H9 (cell line): ENCODE measurements at regions not wholly inside any gene's neighbourhood (a gene's known extent, or its start where the extent isn't known, plus 50 kb on each side); places are given as distances from the start of the nearest gene placed in this dataset.

Experiments used
- DNase-seq: peaks from one replicate; pipeline ENCODE4 v3.0.0-alpha.2; 2017
- H2AFZ ChIP-seq: one replicate; pipeline ENCODE4 v1.6.1; 2013; ENCODE audit warnings: mild to moderate bottlenecking, low read length, control low read depth, moderate library complexity
- H2AK5ac ChIP-seq: 2 replicates; pipeline ENCODE4 v1.6.1; 2013; ENCODE audit warnings: low read length, control low read depth, mixed read lengths; ENCODE audit not compliant: insufficient read length
- H2BK120ac ChIP-seq: one replicate; pipeline ENCODE4 v1.6.1; 2013; ENCODE audit warnings: low read depth, mild to moderate bottlenecking, low read length, control low read depth, inconsistent platforms; ENCODE audit not compliant: poor library complexity, severe bottlenecking
- H2BK12ac ChIP-seq: 2 replicates; pipeline ENCODE4 v1.6.1; 2013; ENCODE audit warnings: low read length, control low read depth, mixed read lengths, low read depth; ENCODE audit not compliant: insufficient read length
- H2BK15ac ChIP-seq: 2 replicates; pipeline ENCODE4 v1.6.1; 2013; ENCODE audit warnings: low read depth, low read length, control low read depth
- H2BK20ac ChIP-seq: one replicate; pipeline ENCODE4 v1.6.1; 2013; ENCODE audit warnings: low read depth, mild to moderate bottlenecking, low read length, control low read depth, inconsistent platforms; ENCODE audit not compliant: poor library complexity, severe bottlenecking
- H2BK5ac ChIP-seq: 2 replicates; pipeline ENCODE4 v1.6.1; 2013; ENCODE audit warnings: low read length, control low read depth, mixed read lengths; ENCODE audit not compliant: insufficient read length
- H3K14ac ChIP-seq: 2 replicates; pipeline ENCODE4 v1.6.1; 2013; ENCODE audit warnings: low read length, control low read depth; ENCODE audit not compliant: insufficient read depth
- H3K18ac ChIP-seq: 2 replicates; pipeline ENCODE4 v1.6.1; 2013; ENCODE audit warnings: low read depth, mild to moderate bottlenecking, mixed read lengths, low read length, control low read depth; ENCODE audit not compliant: insufficient read length
- H3K23ac ChIP-seq: 2 replicates; pipeline ENCODE4 v1.6.1; 2013; ENCODE audit warnings: low read length, control low read depth, mixed read lengths, low read depth; ENCODE audit not compliant: insufficient read length
- H3K23me2 ChIP-seq: 2 replicates; pipeline ENCODE4 v1.6.1; 2013; ENCODE audit warnings: low read depth, mild to moderate bottlenecking, mixed read lengths, low read length, control low read depth; ENCODE audit not compliant: insufficient read length, poor library complexity, severe bottlenecking
- H3K27ac ChIP-seq: 2 replicates; pipeline ENCODE4 v1.5.1; 2013; ENCODE audit warnings: low read length, control low read depth, mixed read lengths, low read depth; ENCODE audit not compliant: insufficient read length
- H3K27me3 ChIP-seq: 2 replicates; pipeline ENCODE4 v1.6.1; 2013; ENCODE audit warnings: low read length, control low read depth, inconsistent platforms; ENCODE audit not compliant: insufficient read depth
- H3K4ac ChIP-seq: 2 replicates; pipeline ENCODE4 v1.6.1; 2013; ENCODE audit warnings: low read depth, mild to moderate bottlenecking, control low read depth, inconsistent platforms, low read length, moderate library complexity
- H3K4me1 ChIP-seq: 2 replicates; pipeline ENCODE4 v1.6.1; 2013; ENCODE audit warnings: low read length, control low read depth, inconsistent platforms; ENCODE audit not compliant: insufficient read depth
- H3K4me2 ChIP-seq: 2 replicates; pipeline ENCODE4 v1.6.1; 2013; ENCODE audit warnings: low read length, control low read depth, mixed read lengths; ENCODE audit not compliant: insufficient read length, insufficient read depth
- H3K56ac ChIP-seq: 2 replicates; pipeline ENCODE4 v1.6.1; 2013; ENCODE audit warnings: low read depth, mild to moderate bottlenecking, mixed read lengths, low read length, control low read depth; ENCODE audit not compliant: insufficient read length
- H3K79me1 ChIP-seq: 2 replicates; pipeline ENCODE4 v1.6.1; 2013; ENCODE audit warnings: low read depth, mild to moderate bottlenecking, moderate library complexity, low read length, control low read depth, inconsistent platforms; ENCODE audit not compliant: insufficient read depth, poor library complexity, severe bottlenecking
- H3K79me2 ChIP-seq: 2 replicates; pipeline ENCODE4 v1.6.1; 2013; ENCODE audit warnings: low read length, control low read depth, inconsistent platforms; ENCODE audit not compliant: insufficient read depth
- H3K9ac ChIP-seq: 2 replicates; pipeline ENCODE4 v1.6.1; 2013; ENCODE audit warnings: low read length, control low read depth, mixed read lengths; ENCODE audit not compliant: insufficient read length; ENCODE audit errors: extremely low read depth
- H3K9me3 ChIP-seq: one replicate; pipeline ENCODE4 v1.6.1; 2013; ENCODE audit warnings: low read depth, low read length, inconsistent platforms; ENCODE audit not compliant: control insufficient read depth
- H3T11ph ChIP-seq: one replicate; pipeline ENCODE4 v1.6.1; 2013; ENCODE audit warnings: mild to moderate bottlenecking, low read length, control low read depth, inconsistent platforms
- H4K20me1 ChIP-seq: one replicate; pipeline ENCODE4 v1.6.1; 2013; ENCODE audit not compliant: control insufficient read depth, insufficient read length, insufficient read depth
- H4K5ac ChIP-seq: 2 replicates; pipeline ENCODE4 v1.6.1; 2013; ENCODE audit warnings: low read depth, mild to moderate bottlenecking, mixed read lengths, low read length, control low read depth; ENCODE audit not compliant: insufficient read length
- H4K8ac ChIP-seq: replicated peaks from 2 replicates; pipeline ENCODE4 v1.6.1; 2013; ENCODE audit warnings: low read length, control low read depth, mixed read lengths, low read depth; ENCODE audit not compliant: insufficient read length
- H4K91ac ChIP-seq: 2 replicates; pipeline ENCODE4 v1.6.1; 2013; ENCODE audit warnings: low read depth, mild to moderate bottlenecking, moderate library complexity, mixed read lengths, low read length, control low read depth; ENCODE audit not compliant: insufficient read length
- H3K27ac Mint-ChIP-seq, 3 experiments: 2 replicates in 2 of 3; 3 replicates in 1 of 3; pipeline ENCODE4 v1.8.0; 2020 to 2021; ENCODE audit warnings: mixed read lengths in 3 of 3, mild to moderate bottlenecking in 1 of 3, moderate library complexity in 1 of 3
- H3K27me3 Mint-ChIP-seq: 2 replicates; pipeline ENCODE4 v1.8.0; 2021; ENCODE audit warnings: low read depth, mild to moderate bottlenecking, moderate library complexity, mixed read lengths
- H3K36me3 Mint-ChIP-seq, 3 experiments: 2 replicates in 2 of 3; 3 replicates in 1 of 3; pipeline ENCODE4 v1.8.0; 2020 to 2021; ENCODE audit warnings: low read depth in 3 of 3, mixed read lengths in 3 of 3; ENCODE audit not compliant: insufficient read depth in 1 of 3
- H3K4me1 Mint-ChIP-seq, 2 experiments: 2 replicates each; pipeline ENCODE4 v1.8.0; 2020; ENCODE audit warnings: mixed read lengths in 2 of 2
- H3K4me3 Mint-ChIP-seq, 2 experiments: 2 replicates in 1 of 2; 3 replicates in 1 of 2; pipeline ENCODE4 v1.8.0; 2020 to 2021; ENCODE audit warnings: mild to moderate bottlenecking in 2 of 2, mixed read lengths in 2 of 2, moderate library complexity in 1 of 2
- H3K9me3 Mint-ChIP-seq, 2 experiments: 2 replicates in 1 of 2; 3 replicates in 1 of 2; pipeline ENCODE4 v1.8.0; 2020; ENCODE audit warnings: mild to moderate bottlenecking in 2 of 2, mixed read lengths in 2 of 2, moderate library complexity in 1 of 2
- WGBS: extraction: QIAGEN DNeasy Blood & Tissue Kit; methylation state at CpG from one replicate; pipeline ENCODE4 v1.1.7; 2013; ENCODE audit warnings: missing lambda C conversion rate, low lambda C conversion rate, mixed read lengths; ENCODE audit not compliant: insufficient read length; ENCODE audit errors: extremely low coverage; 5-methylcytosine and 5-hydroxymethylcytosine counted together
- TF ChIP-seq, protein P1 (sequence below): fragments of 200-600 bp; sonication (generic); conservative IDR thresholded peaks from 3 replicates; pipeline ENCODE4 v1.8.0; 2021; ENCODE audit warnings: antibody characterized with exemption, mild to moderate bottlenecking

DNA sequence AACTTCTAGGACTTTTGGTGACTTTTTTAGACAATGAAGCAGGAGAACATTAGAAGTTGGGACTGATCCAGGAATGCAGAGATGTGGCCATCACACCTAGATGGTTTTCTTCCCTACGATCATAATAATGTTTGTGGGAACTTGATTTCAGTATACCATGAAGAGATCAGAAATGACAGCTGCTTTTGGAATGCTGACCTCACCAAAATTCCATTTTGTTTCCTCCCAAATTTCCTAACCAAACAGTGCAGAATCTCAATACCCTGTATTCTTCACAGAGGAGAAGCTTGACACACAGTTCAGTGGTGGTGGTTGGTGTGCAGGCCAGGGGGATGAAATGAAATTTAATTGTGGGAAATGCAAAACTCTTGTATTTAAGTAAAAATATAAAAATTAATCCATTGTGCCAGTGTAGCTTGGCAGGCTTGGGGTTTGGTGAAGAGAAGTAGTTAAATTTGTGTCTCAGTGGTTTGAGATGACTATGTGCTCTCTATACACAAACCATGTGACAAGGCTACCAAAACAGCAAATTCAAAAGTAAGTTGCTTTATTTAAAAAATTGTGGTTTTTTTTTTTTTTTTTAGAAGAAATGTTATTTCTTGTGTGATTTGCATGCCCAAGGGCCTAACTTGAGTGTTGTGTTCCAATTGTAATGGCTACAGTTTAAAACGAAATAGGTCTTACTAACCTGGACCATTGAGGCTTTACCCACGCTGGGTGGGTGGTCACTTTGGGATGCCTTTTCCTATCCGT is 252.4 kb downstream of the LPIN1 start:
- Mint-ChIP-seq H3K4me3 (no peak overlapping the region), H3K36me3 (peaks cover 0 to 12% (median 6%) of the 10 kb centered on the region in 3 experiments; a peak in 5 of 7 replicates), H3K27me3 (no peaks in the 10 kb centered on the region), H3K4me1 (peaks cover 1% of the 10 kb centered on the region in 2 experiments), H3K9me3 (peaks cover 6 to 16% of the 10 kb centered on the region in 2 experiments; a peak in 4 of 5 replicates), H3K27ac (no peak overlapping the region)
- Histone ChIP-seq H3K4me2 (no peak overlapping the region), H3K18ac (no peak overlapping the region), H4K20me1 (no peaks in the 10 kb centered on the region), H2BK5ac (no peak overlapping the region), H4K91ac (no peak overlapping the region), H4K5ac (no peak overlapping the region), H2AK5ac (no peak overlapping the region), H3K23ac (peak overlapping the region; percentile 83), H2AFZ (no peak overlapping the region), H2BK20ac (no peak overlapping the region), H2BK120ac (no peak overlapping the region), H3K23me2 (no peaks in the 10 kb centered on the region), H3K27me3 (no peaks in the 10 kb centered on the region), H3K79me2 (no peaks in the 10 kb centered on the region), H3K4ac (no peak overlapping the region), H3K56ac (no peak overlapping the region), H3K9ac (no peak overlapping the region), H3K27ac (no peak overlapping the region), H4K8ac (no peak overlapping the region), H3K14ac (no peak overlapping the region), H3T11ph (no peak overlapping the region), H2BK12ac (no peak overlapping the region), H3K4me1 (no peaks in the 10 kb centered on the region), H3K79me1 (no peaks in the 10 kb centered on the region), H2BK15ac (no peak overlapping the region), H3K9me3 (no peaks in the 10 kb centered on the region)
- no CpG with 5 or more reads among the region's 4 CpGs for WGBS
- TF ChIP-seq, protein P1, sequence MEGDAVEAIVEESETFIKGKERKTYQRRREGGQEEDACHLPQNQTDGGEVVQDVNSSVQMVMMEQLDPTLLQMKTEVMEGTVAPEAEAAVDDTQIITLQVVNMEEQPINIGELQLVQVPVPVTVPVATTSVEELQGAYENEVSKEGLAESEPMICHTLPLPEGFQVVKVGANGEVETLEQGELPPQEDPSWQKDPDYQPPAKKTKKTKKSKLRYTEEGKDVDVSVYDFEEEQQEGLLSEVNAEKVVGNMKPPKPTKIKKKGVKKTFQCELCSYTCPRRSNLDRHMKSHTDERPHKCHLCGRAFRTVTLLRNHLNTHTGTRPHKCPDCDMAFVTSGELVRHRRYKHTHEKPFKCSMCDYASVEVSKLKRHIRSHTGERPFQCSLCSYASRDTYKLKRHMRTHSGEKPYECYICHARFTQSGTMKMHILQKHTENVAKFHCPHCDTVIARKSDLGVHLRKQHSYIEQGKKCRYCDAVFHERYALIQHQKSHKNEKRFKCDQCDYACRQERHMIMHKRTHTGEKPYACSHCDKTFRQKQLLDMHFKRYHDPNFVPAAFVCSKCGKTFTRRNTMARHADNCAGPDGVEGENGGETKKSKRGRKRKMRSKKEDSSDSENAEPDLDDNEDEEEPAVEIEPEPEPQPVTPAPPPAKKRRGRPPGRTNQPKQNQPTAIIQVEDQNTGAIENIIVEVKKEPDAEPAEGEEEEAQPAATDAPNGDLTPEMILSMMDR = no peak
- DNase-seq = no peak
